HG03342 (cell line): ENCODE measurements at regions not wholly inside any gene's neighbourhood (a gene's known extent, or its start where the extent isn't known, plus 50 kb on each side); places are given as distances from the start of the nearest gene placed in this dataset.

ENCODE experiments used
- ATAC-seq: cut with Tn5 transposase; IDR thresholded peaks from one replicate; pipeline ENCODE4 v1.9.1; 2021; ENCODE audit warnings: mild to moderate bottlenecking, moderate library complexity; ENCODE audit not compliant: unreplicated experiment

GRCh38 chr17:12429116-12429515, 236.6 kb upstream of the MYOCD start:
- no peak for ATAC-seq

GRCh38 chr17:12431188-12431587, 234.5 kb upstream of the MYOCD start:
- peak; percentile 91 for ATAC-seq

DNA sequence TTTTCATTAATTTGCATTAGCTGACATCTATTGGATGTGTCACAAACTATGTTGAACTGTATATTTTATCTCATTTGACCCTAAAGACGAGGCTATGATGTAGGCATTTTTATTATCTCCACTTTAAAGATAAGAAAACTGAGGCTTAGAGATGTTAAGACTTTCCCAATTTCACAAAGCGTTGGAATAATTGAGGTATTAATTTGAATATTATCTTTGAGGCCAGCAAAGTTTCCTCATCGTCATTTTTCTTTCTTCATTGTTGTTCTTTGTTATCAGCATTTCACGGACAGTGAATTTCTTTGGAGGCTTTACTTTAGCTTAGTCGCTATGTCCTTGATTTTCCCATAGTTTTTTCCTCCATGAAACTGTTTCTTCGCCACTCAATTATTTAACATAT, 227.5 kb upstream of the MYOCD start:
- no peak for ATAC-seq

- ATAC-seq: no peak
Observed at GRCh38 chr17:12438813-12439586, 226.7 kb upstream of the MYOCD start.

GRCh38 chr17:12445331-12445730, 220.4 kb upstream of the MYOCD start:
- ATAC-seq: no peak

GRCh38 chr17:12457493-12457892, 208.2 kb upstream of the MYOCD start:
- ATAC-seq: no peak

DNA sequence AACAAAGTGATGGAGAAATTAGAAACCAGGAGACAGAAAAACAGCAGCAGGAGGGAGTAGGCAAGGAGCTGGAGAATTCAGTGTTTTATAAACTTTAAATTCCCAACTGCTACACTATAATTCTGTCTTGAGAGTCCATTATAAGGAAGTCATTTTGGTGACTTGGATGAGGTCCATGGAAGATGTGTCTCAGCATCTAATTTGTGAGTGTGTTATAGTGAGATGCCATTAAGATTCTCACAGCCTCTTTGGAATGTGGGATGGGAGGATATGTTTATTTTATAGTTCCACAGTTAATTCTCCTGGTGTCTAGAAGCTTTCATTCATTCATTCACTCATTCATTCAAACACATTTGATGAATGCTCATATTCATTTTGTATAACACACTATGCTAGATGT, 206.0 kb upstream of the MYOCD start:
- no peak for ATAC-seq

- ATAC-seq: no peak
Observed at GRCh38 chr17:12463102-12463501, 202.6 kb upstream of the MYOCD start.

- ATAC-seq: no peak
Observed at GRCh38 chr17:12472252-12473173, 193.2 kb upstream of the MYOCD start.

GRCh38 chr17:12478311-12478710, 187.4 kb upstream of the MYOCD start:
- ATAC-seq: no peak

DNA sequence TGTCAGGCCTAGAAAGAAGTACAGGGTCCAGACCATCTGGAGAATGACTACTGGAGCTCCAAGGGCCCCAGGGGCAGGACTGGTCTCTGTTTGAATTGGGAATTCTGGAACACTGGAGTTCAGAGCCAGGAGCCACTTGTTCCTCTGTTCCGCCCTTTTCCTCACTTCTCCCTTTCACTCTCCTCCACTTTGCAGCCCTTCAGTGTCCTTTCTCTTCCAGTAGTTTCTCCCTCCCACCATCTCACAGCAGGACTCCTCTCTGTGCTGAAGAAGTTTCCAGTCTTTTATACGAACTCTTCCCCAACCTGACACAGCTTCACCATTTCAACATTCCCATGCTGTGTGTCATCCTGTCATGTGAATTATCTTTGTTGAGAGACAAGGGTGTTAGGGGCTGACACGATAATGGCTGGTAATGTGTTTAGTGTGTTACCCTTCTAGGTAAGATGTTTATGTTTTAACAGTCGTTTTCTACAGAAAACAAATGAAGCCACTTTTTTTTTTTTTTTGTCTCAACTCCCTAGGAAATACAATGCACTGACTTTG, 180.3 kb upstream of the MYOCD start:
- no peak for ATAC-seq

GRCh38 chr17:12489325-12489724, 176.4 kb upstream of the MYOCD start:
- ATAC-seq: no peak

GRCh38 chr17:12492450-12492849, 173.2 kb upstream of the MYOCD start:
- ATAC-seq: no peak

DNA sequence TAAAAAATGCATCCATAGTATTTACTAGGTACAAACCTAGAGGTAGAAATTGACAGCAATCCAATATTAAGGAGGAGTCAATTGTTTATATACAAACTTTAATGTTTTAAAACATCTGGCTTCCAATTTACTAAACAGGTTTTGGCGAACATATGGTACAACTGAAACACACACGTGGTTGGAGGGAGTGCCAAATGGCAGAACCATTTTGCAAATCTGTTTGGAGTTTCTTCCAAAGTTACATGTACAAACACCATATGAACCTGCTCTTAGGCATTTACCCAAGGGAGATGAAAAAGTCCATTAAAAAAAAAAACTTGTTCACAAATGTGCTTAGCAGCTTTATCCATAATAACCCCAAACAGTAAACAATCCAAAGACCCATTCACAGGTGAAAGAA, 159.8 kb upstream of the MYOCD start:
- no peak for ATAC-seq

- no peak for ATAC-seq
Observed at GRCh38 chr17:12507026-12507595, 158.6 kb upstream of the MYOCD start.

DNA sequence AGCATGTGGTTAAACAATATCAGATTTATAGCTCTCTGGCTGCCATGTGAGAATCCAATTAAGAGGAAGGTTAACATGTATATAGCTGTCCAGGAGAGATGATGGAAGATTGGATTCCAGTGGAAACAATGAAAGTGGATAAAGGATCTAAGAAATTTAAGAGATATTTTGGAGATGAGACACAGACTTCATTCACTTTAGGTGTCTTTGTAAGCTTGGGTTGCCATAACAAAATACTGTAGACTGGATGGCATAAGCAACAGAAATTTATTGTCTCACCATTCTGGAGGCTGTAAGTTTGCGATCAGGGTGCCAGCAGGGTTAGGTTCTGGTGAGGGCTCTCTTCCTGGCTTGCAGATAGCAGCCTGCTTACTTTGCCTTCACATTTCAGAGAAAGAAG, 155.9 kb upstream of the MYOCD start:
- no peak for ATAC-seq

DNA sequence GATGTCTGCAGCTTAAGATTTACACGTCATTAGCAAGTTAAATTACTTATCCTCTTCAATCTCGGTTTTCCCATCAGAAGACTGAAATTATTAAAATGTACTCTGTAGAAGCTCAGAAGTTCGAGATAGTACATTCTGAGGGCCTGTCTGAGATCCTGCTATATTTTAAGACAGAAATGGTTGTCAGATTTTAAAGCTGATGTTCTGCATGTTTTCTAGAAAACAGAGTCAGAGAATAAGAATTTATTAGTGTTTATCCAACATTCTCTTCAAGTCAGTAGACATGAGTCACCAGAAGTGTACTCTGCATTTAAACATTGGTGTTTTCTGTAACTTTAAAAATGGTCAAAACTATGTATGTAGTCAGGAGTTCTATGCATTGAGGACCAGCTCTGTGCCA, 155.2 kb upstream of the MYOCD start:
- ATAC-seq: no peak

DNA sequence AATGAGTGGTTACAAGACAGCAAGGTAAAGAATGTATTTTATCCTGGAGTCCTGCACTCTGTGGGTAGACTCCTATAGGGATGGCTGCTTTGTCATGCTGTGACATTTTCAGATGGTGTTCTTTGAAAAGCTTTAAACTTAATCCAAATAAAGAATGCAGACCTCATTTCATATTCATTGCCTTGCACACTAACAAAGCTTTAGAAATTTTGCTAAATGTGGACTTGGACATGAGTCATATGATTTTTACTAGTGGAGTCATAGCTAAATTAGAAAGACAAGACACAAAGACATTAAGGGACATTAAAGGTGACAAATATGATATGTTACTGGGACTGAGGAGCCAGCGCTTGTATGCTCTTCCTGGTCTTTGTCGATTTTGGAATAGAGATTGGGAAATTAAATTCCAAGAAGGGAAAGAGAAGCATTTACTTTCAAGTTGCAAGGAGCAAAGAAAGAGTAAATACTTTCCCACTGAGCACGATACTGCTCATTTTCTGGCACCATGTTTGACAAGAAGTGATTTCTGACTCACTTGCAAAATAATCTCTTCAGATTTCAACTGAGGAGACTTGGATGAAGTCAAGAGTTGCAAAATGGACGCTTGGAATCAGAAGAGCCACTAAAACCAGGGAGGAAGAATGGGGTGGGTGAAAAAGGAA, 152.9 kb upstream of the MYOCD start:
- ATAC-seq: no peak

DNA sequence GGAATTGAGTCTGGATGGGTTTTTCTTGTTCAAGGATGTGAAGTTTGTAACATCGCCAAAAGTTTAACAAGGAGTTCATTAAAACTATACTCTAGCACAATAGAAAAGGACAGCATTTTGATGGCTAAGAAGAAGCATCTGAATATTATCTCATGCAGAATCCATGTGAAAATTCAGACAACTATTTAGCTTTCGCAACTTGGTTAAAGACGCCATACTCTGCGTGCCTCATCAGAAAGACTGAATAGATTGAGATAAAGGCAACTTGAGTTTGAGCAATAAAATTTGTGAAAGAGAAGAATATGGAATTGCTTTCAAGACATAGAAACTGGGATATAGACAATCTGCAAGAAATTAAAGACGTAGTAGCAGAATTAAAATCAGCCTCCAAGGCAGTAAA, 151.1 kb upstream of the MYOCD start:
- ATAC-seq: no peak

DNA sequence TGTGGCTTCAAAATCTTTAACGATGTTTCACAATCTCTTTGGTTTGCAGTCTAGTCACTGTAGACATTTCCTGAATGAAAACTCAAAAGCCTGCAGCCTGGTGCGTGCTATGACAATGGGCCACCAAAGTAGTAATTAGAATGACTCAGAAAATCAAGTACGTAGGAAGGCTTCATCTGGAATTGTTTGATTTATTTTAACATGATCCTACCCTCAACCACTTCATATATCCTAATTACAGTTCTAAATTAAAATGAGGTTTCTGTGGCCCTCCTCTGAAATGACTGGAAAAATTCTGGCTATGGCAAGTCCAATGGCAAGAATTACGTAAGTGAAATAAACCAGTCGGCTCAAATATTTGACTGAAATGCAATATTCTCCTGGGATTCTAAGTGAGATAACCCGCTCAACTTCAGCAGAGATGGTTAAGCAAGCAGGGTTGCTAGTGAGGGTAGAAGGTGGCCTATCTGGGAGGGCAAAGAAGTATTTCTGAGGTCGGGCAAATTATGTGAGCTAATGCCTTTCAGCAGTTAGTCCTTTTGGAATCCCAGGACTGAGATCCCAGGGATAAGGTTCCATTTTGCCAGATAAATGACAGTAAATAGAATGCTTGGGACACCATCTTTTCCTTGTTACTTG, 145.6 kb upstream of the MYOCD start:
- no peak for ATAC-seq
